HG03521 (cell line): ENCODE measurements at regions not wholly inside any gene's neighbourhood (a gene's known extent, or its start where the extent isn't known, plus 50 kb on each side); places are given as distances from the start of the nearest gene placed in this dataset.
"Not testable (repeated sequence)": the region's sequence is repeated elsewhere in the genome, so short reads cannot be mapped to it uniquely, and the experiment has no call there.

Experiments
- ATAC-seq: cut with Tn5 transposase; IDR thresholded peaks from one replicate; pipeline ENCODE4 v1.9.1; 2021; ENCODE audit warnings: mild to moderate bottlenecking, moderate library complexity; ENCODE audit not compliant: unreplicated experiment

- ATAC-seq: no peak
These were observed 194.8 kb upstream of the ZNF32 start for GRCh38 chr10:43843321-43844101.

DNA sequence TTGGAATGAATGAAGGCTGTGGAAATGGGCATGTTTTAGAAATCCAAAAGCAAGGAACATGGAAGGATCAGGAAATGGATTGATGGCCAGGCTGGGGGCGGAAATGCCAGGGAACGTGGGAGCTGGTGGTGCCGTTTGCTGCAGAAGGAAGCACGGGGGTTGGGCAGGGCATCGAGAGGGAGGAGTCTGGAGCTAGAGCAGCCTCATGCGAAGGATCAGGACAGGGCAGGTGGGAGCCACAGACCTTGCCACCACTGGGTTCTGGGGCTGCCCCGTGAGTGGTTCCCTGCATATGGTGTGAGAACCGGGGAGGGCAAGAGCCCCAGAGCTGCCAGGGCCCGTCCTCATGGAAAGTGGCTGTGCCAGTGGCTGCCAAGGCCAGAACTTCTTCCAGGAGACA lies 193.8 kb upstream of the ZNF32 start:
- no peak for ATAC-seq

GRCh38 chr10:43842072-43842471 lies 193.4 kb upstream of the ZNF32 start:
- ATAC-seq: no peak

- ATAC-seq: no peak
These were observed 191.3 kb upstream of the ZNF32 start for GRCh38 chr10:43839973-43840372.

GRCh38 chr10:43834751-43835150 lies 186.1 kb upstream of the ZNF32 start:
- not testable (repeated sequence) for ATAC-seq

- no peak for ATAC-seq
These were observed 179.2 kb upstream of the ZNF32 start for GRCh38 chr10:43827853-43828252.

DNA sequence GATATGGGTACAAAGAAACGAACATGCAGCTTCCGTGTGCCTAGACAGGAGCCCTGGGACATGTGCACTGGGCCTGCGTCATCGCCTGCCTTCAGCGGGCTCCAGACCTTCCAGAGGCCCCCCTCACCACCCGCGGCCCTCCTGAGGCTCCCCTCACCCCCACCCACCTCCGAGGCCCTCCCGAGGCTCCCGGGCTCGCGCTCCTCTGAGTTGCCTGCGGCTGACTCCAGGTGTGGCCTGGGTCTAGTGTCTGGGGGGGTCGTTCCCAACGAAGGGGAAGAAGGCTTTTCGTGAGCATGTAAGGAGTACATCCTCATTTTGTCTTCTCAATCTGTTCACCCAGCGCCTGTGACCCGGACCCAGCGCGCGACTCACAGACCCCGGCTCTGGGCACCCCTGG lies 177.3 kb upstream of the ZNF32 start:
- no peak for ATAC-seq

- ATAC-seq: no peak
These were observed 176.7 kb upstream of the ZNF32 start for GRCh38 chr10:43825421-43825820.

DNA sequence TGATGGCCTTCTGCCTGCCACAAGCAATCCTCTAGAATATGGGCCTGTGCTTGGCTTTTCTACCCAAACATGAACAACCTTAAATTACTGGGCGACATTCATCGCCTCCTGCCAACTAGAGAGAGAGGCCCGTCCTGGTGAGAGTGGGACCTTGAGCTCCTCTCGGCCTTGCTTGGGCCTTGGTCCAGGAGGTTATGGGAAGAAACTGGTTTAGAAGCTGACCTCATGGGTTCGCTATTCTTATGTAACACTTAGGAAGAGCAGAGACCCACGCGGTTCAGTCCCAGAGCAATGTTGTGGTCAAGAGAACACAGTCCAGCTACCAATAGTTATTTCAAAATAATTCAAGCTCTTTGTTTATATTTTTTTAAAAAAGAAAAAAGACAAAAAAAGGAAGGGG lies 176.3 kb upstream of the ZNF32 start:
- no peak for ATAC-seq

DNA sequence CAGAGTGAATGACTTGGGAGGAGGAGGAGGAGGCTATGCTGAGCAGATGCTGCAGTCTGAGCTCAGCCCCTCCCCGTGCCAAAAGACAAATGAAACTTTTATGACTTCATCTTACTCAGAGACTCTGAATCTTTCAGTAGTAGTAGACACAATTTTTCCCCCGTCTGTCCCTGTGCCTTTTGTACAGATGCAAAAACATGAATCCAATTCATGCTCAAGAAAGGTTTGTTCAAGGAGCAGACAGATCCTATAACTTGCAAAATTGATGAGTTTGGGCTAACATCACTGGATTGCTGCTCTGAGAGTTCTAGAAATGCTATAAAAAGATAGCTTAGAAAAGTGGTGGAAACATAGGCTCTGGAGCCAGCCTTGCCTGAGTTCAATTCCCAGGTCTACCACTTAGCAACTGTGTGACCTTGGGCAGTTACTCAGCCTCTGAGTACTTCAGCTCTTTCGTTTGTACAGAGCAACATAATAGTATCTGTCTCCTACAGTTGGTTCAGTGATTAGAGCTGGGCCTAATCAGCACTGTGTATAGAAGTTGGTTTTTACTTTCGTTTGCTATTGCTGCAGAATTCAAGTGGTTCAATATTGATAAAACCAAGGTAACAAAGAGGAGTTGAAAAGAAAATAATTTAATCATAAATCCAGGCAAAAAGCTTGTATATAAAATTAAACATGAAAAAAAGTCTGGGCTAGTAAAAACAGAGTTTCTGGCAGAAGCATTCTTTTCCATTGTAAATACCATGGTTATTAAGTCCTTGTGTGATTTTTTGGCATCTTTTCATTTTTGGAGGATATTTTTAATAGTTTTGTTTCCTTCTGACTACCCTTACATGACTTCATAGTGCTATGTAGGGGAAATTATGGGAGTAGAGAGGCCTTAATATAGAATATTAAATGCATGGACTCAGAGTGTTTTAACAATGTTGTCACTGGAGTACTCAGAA lies 174.2 kb upstream of the ZNF32 start:
- no peak for ATAC-seq

- ATAC-seq: no peak
These were observed 172.4 kb upstream of the ZNF32 start for GRCh38 chr10:43821103-43821502.

GRCh38 chr10:43820663-43821062 lies 172.0 kb upstream of the ZNF32 start:
- ATAC-seq: no peak

- ATAC-seq: no peak
These were observed 171.0 kb upstream of the ZNF32 start for GRCh38 chr10:43819464-43820230.

GRCh38 chr10:43818687-43819086 lies 170.0 kb upstream of the ZNF32 start:
- ATAC-seq: no peak

DNA sequence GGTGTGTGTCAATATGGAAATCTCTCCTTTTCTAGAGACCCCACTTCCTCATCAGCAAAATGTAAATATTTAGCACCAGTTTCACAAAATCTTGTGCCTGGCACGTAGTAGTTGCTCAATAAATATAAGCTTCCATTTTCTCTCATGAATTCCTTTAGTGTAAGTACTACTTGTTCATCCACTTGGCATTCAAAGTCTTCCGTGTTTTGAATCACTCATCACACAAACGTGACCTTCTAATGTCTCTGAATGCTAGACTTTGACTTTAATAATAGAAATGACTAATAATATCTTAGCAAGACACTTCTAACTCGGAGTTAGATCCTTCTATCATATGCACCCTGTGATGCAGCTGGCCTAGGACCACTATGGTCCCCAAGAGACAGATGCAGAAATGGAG lies 168.7 kb upstream of the ZNF32 start:
- ATAC-seq: no peak

DNA sequence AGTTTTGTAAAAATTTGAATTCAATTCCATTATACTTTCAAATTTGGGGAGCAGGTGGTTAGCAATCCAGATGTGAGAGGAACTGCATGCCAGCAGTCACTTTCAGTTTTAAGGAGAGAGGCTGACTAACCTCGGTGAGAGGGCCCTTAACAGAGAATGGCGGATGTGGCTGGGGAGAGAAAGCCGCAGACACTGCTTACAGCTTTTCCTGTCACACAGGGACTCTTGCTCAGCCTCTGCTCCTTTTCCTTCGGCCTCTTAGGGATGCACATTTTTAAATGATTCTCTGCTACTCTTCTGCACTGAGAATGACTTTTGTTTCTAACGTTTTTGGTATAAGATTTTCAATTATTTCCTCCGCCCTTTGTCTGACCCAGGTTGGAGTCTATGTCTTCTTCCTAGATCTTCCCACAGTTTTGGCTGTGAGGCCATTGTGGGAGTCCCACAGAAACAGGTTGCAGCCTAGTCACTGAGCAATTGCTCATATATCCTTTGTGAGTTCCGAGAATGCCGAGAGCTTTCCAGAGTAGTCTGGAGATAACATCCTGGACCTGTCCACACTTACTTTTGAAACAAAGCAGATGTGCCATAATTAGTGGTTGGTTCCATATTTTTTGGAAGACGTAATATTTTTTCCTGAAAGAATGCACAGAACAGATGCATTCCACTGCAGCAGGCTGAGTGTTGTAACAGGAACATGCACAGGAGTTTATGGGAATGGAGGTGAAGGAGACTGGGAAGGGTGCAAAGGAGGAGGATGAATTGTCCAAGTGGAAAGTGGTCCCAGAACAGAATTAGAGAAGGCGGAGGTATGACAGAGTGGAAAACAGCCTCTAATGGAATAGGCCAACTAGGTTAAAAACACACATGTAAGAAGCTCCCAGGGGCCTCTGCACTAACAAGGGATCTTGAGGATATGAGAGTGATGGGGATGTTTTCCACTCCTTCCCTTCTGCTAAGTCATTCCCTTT lies 168.0 kb upstream of the ZNF32 start:
- peak; percentile 86 for ATAC-seq

DNA sequence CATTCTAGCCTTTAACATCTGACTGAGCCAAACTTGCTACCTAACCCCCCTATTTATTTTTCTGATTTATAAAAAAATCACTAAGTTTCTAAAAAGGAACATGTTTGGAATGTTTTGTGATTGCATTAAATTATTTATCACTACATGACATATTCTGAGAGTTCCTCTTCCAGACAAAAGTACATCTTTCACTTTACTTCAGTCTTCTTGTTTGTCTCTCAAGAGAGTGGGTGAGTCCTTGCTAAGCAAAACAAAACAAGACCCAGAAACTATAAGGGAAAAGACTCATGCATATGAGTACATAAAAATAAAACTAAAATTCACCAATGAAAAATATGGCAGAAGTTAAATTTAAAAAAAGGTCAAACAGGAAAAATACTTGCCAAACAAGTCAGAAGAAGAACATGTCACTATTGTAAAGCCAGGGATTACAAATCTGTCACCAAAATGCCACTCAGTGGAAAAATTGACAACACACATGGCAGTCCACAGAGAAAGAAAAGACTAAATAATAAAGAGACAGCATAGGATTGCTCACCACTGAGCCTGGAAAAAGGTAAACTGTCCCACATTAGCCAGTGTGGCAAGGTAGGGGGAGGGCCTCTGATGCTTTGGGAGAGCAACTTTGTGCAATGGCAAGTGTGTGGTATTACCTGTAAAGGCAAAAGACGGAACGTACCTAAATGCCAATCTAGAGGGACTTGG lies 166.7 kb upstream of the ZNF32 start:
- no peak for ATAC-seq

DNA sequence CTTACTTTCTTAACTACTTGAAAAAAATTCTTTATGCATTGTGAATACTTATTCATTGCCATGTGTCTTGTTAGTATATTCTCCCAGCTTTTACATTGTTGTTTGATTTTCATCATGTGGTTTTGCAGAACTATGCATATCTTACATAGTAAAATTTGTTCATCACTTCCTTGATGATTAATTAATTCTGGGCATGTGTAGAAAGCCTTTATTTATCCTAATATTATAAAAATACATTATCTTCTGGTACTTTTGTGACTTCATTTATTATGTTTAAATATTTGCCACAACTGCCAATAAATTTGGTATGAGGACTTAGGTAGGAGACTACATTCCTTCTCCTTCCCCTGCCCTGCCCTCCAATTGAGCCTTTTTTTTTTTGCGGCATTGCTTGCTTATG lies 166.0 kb upstream of the ZNF32 start:
- no peak for ATAC-seq

GRCh38 chr10:43811871-43812270 lies 163.2 kb upstream of the ZNF32 start:
- no peak for ATAC-seq
